K562 (cell line): ENCODE measurements at regions not wholly inside any gene's neighbourhood (a gene's known extent, or its start where the extent isn't known, plus 50 kb on each side); places are given as distances from the start of the nearest gene placed in this dataset.

ENCODE experiments used
- MYC ChIP-seq, 2 experiments: fragments of 250-450 bp in 1 of 2; sonication (Bioruptor Pico) in 1 of 2; IDR thresholded peaks; 2 replicates each; pipeline versions ENCODE4 v1.5.1 to v1.6.1; 2012 to 2021; ENCODE audit warnings: low read depth in 2 of 2, borderline replicate concordance in 1 of 2, improper control_type of control experiment in 1 of 2, low read length in 1 of 2, mild to moderate bottlenecking in 1 of 2, moderate library complexity in 1 of 2
- SIN3A ChIP-seq, 2 experiments: fragments of 150-350 bp in 1 of 2; IDR thresholded peaks; 2 replicates each; pipeline ENCODE4 v1.6.1; 2011 to 2016; ENCODE audit warnings: borderline replicate concordance in 2 of 2, low read depth in 2 of 2, low read length in 2 of 2, mild to moderate bottlenecking in 2 of 2, moderate library complexity in 2 of 2; ENCODE audit not compliant: control insufficient read depth in 1 of 2
- ZFX ChIP-seq: sonication (generic); formaldehyde crosslinking; IDR thresholded peaks from 2 replicates; pipeline ENCODE4 v1.8.0; 2022; ENCODE audit warnings: mild to moderate bottlenecking, missing genetic modification reagents, moderate library complexity

- TF ChIP-seq SIN3A (IDR thresholded peaks at IDR 0.05; ENCODE audit: borderline replicate concordance in 2 of 2, control insufficient read depth in 1 of 2, low read depth in 2 of 2, low read length in 2 of 2) (no peak), ZFX (CRISPR knock-in tag) (no peak), MYC (IDR thresholded peaks at IDR 0.05; ENCODE audit: low read depth, low read length) (no peak), MYC (CRISPR knock-in tag; IDR thresholded peaks at IDR 0.05; ENCODE audit: borderline replicate concordance, low read depth) (no peak)
Observed at GRCh38 chr7:156198277-156198676, 386.0 kb upstream of the SHH start.
